ENCODE measurements at regions not wholly inside any gene's neighbourhood (a gene's known extent, or its start where the extent isn't known, plus 50 kb on each side); places are given as distances from the start of the nearest gene placed in this dataset.

DNA sequence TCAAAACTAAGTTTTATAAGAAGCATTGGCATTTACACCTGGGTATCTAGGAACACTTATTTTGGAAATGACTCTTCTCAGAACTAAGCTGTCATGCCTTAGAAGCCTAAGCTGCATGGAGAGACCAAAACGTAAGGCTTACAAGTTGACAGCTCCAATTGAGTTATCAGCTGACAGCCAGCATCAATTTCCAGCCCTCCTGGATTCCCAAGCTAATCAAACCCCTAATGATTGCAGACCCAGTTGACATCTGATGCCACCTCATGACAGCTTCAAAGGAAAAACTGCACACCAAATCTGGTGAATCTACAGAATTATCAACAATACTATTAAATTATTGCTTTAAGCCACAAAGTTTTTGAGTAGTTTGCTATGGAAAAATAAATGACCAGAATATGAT is 187.6 kb upstream of the PRMT6 start:
- H3K27ac Mint-ChIP-seq, result no peak overlapping the region

More for the DNA sequence above, 187.6 kb upstream of the PRMT6 start:
- Histone ChIP-seq H4K5ac (ENCODE audit: insufficient read length, low read depth, low read length) (no peak overlapping the region), H3K23ac (ENCODE audit: insufficient read length, low read depth, low read length) (no peak overlapping the region), H4K8ac (replicated peaks; ENCODE audit: insufficient read length, low read depth, low read length) (no peak overlapping the region), H2BK5ac (ENCODE audit: insufficient read length, low read length) (no peak overlapping the region), H2BK20ac (ENCODE audit: low read depth, low read length, poor library complexity, severe bottlenecking) (no peak overlapping the region), H3K56ac (ENCODE audit: insufficient read length, low read depth, low read length) (no peak overlapping the region), H3K9me3 (ENCODE audit: control insufficient read depth, low read depth, low read length) (no peaks in the 10 kb centered on the region), H3K27me3 (ENCODE audit: insufficient read depth, low read length) (no peaks in the 10 kb centered on the region), H3K79me1 (ENCODE audit: insufficient read depth, low read depth, low read length, poor library complexity, severe bottlenecking) (no peaks in the 10 kb centered on the region), H3T11ph (ENCODE audit: low read length) (no peak overlapping the region), H2BK120ac (ENCODE audit: low read depth, low read length, poor library complexity, severe bottlenecking) (no peak overlapping the region), H3K18ac (ENCODE audit: insufficient read length, low read depth, low read length) (no peak overlapping the region), H3K27ac (ENCODE audit: insufficient read length, low read depth, low read length) (no peak overlapping the region), H3K23me2 (ENCODE audit: insufficient read length, low read depth, low read length, poor library complexity, severe bottlenecking) (no peaks in the 10 kb centered on the region), H3K9ac (ENCODE audit: extremely low read depth, insufficient read length, low read length) (no peak overlapping the region), H3K4me1 (ENCODE audit: insufficient read depth, low read length) (no peaks in the 10 kb centered on the region), H3K14ac (ENCODE audit: insufficient read depth, low read length) (no peak overlapping the region), H2AK5ac (ENCODE audit: insufficient read length, low read length) (no peak overlapping the region), H2BK12ac (ENCODE audit: insufficient read length, low read depth, low read length) (no peak overlapping the region), H2AFZ (ENCODE audit: low read length) (no peak overlapping the region), H3K79me2 (ENCODE audit: insufficient read depth, low read length) (no peaks in the 10 kb centered on the region), H4K91ac (ENCODE audit: insufficient read length, low read depth, low read length) (no peak overlapping the region), H4K20me1 (ENCODE audit: control insufficient read depth, insufficient read depth, insufficient read length) (no peaks in the 10 kb centered on the region), H3K4me2 (ENCODE audit: insufficient read depth, insufficient read length, low read length) (no peak overlapping the region), H3K4ac (ENCODE audit: low read depth, low read length) (no peak overlapping the region), H2BK15ac (ENCODE audit: low read depth, low read length) (no peak overlapping the region)
- TF ChIP-seq, protein P1, sequence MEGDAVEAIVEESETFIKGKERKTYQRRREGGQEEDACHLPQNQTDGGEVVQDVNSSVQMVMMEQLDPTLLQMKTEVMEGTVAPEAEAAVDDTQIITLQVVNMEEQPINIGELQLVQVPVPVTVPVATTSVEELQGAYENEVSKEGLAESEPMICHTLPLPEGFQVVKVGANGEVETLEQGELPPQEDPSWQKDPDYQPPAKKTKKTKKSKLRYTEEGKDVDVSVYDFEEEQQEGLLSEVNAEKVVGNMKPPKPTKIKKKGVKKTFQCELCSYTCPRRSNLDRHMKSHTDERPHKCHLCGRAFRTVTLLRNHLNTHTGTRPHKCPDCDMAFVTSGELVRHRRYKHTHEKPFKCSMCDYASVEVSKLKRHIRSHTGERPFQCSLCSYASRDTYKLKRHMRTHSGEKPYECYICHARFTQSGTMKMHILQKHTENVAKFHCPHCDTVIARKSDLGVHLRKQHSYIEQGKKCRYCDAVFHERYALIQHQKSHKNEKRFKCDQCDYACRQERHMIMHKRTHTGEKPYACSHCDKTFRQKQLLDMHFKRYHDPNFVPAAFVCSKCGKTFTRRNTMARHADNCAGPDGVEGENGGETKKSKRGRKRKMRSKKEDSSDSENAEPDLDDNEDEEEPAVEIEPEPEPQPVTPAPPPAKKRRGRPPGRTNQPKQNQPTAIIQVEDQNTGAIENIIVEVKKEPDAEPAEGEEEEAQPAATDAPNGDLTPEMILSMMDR (conservative IDR thresholded peaks at IDR 0.05), result no peak
- DNase-seq, result no peak
- H3K36me3 Mint-ChIP-seq (ENCODE audit: insufficient read depth in 1 of 3, low read depth in 3 of 3), result peaks cover 0 to 5% (median 1%) of the 10 kb centered on the region in 3 experiments; a peak in 4 of 7 replicates
- no peaks in the 10 kb centered on the region for H3K27me3 Mint-ChIP-seq (ENCODE audit: low read depth)
- peaks cover 0 to 7% of the 10 kb centered on the region in 2 experiments for H3K4me1 Mint-ChIP-seq
- no CpG with 5 or more reads among the region's 1 CpG for WGBS (ENCODE audit: extremely low coverage, insufficient read length, low lambda C conversion rate)
- H3K9me3 Mint-ChIP-seq, result peaks cover 16 to 19% of the 10 kb centered on the region in 2 experiments
- H3K4me3 Mint-ChIP-seq, result no peak overlapping the region

All from H9 (cell line).